NB4 (cell line): ENCODE measurements at regions not wholly inside any gene's neighbourhood (a gene's known extent, or its start where the extent isn't known, plus 50 kb on each side); places are given as distances from the start of the nearest gene placed in this dataset.

Experiments
- DNase-seq: peaks from one replicate; pipeline ENCODE4 v3.0.0; 2010; ENCODE audit warnings: low read depth
- H3K4me3 ChIP-seq: one replicate; pipeline ENCODE4 v1.5.1; 2011; ENCODE audit warnings: mild to moderate bottlenecking, low read depth, low read length, moderate library complexity
- MYC ChIP-seq: IDR thresholded peaks from 2 replicates; pipeline ENCODE4 v1.6.1; 2011; ENCODE audit warnings: low read depth, low read length
- POLR2A ChIP-seq: IDR thresholded peaks from 2 replicates; pipeline ENCODE4 v1.6.1; 2011; ENCODE audit warnings: mild to moderate bottlenecking; ENCODE audit not compliant: insufficient read length; ENCODE audit errors: extremely low read depth
- TF ChIP-seq, protein P1 (sequence below): IDR thresholded peaks from 2 replicates; pipeline ENCODE4 v1.6.1; 2011; ENCODE audit warnings: low read depth, low read length
- TF ChIP-seq, protein P2 (sequence below): IDR thresholded peaks from one replicate; pipeline ENCODE4 v1.5.1; 2012; ENCODE audit warnings: low read depth, low read length

DNA sequence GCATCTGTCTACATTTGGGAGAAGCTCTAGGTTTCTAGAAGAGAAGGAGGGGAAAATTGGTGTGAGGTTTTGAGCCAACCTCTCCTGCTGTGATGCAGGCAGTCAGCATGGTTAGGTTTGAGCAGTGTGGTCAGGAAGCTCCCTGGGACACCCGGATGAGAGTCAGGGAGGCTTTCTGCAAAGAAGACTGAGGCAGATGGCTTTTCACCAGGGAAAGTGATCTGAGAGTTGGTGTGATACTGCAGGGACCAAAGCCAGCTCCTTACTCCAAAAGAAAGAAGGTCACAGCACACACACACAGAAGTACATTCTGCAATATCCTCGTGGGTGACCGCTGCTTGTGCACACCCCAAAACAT is 75.8 kb upstream of the BCL11A start:
- peak; percentile 85 for DNase-seq
- TF ChIP-seq, protein P1, sequence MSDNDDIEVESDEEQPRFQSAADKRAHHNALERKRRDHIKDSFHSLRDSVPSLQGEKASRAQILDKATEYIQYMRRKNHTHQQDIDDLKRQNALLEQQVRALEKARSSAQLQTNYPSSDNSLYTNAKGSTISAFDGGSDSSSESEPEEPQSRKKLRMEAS, result no peak
- no peak for TF ChIP-seq MYC

DNA sequence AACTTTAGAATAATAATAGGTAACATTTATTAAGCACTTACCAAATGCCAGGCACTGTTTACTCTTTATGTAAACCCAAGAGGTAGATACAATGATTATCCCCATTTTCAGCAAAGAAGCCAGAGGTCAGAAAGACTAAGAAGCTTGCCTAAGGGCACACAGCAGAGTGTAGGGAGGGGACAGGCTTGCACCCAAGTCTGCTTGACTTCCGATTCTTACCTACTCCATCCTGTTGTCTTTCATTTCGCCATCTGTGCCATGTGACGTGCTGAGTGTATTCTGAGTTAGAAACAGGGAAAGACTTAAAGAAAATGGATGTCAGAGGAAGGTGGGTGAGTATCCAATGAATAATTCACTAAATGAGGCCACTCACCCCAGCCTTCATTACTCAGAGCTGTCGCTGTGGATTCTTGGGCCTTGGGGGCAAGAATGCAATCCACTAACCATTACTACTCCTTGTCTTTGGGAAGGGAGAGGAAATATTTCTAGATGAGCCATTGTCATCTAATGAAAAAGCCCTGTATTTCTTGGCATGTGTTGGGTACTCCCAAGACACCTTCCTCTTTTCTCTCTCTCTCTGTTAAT is 76.4 kb upstream of the BCL11A start:
- H3K4me3 ChIP-seq, result peak overlapping the region; percentile 30
- TF ChIP-seq, protein P1, result no peak
- TF ChIP-seq, protein P2, sequence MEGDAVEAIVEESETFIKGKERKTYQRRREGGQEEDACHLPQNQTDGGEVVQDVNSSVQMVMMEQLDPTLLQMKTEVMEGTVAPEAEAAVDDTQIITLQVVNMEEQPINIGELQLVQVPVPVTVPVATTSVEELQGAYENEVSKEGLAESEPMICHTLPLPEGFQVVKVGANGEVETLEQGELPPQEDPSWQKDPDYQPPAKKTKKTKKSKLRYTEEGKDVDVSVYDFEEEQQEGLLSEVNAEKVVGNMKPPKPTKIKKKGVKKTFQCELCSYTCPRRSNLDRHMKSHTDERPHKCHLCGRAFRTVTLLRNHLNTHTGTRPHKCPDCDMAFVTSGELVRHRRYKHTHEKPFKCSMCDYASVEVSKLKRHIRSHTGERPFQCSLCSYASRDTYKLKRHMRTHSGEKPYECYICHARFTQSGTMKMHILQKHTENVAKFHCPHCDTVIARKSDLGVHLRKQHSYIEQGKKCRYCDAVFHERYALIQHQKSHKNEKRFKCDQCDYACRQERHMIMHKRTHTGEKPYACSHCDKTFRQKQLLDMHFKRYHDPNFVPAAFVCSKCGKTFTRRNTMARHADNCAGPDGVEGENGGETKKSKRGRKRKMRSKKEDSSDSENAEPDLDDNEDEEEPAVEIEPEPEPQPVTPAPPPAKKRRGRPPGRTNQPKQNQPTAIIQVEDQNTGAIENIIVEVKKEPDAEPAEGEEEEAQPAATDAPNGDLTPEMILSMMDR, result no peak
- TF ChIP-seq POLR2A (no peak), MYC (no peak)
- DNase-seq, result peak; percentile 88

More for the DNA sequence above, 75.8 kb upstream of the BCL11A start:
- H3K4me3 ChIP-seq, result peak overlapping the region; percentile 30

DNA sequence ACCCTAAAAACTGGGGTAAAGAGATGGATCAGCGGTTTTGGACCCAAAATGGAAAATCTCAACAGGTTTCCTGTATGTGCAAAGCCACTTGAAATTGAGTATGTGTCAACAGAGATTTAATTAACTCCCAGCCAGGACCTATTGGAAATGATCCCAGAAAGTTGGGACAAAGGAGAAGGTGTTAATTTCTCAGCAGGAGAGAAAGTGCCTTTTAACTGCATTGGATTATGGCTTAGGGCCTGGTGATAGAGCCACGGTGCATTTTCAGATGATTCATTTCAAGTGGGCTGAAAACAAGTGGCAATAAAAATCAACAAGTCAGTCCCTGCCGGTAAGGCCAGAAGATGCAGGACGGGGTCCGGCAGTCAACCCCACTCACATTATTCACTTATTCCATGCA is 80.2 kb upstream of the BCL11A start:
- H3K4me3 ChIP-seq, result no peak overlapping the region
- TF ChIP-seq, protein P2, result no peak
- TF ChIP-seq MYC (no peak), POLR2A (no peak)
- TF ChIP-seq, protein P1, result no peak
- no peak for DNase-seq

DNA sequence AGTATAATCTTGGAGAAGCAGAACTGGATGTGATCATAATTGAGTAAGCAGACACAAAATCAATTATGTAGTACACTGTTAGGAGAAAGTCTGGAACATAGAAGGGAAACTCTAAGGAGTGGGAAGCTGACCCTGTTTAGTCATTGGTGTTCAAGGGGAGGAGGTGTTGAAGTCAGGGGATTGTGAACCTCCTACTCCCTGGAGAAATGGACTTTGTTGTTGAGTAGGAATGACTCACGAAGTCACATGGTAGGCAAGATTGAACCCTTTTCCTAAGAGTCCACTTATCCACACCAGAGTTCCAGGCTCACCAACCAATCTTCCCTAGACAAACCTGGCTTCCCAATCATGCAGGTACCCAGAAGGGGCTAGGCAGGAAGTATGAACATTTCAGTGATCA is 81.0 kb upstream of the BCL11A start:
- TF ChIP-seq, protein P1, result no peak
- TF ChIP-seq POLR2A, result no peak
- no peak for TF ChIP-seq MYC
- TF ChIP-seq, protein P2, result no peak
- no peak overlapping the region for H3K4me3 ChIP-seq
- DNase-seq, result no peak

DNA sequence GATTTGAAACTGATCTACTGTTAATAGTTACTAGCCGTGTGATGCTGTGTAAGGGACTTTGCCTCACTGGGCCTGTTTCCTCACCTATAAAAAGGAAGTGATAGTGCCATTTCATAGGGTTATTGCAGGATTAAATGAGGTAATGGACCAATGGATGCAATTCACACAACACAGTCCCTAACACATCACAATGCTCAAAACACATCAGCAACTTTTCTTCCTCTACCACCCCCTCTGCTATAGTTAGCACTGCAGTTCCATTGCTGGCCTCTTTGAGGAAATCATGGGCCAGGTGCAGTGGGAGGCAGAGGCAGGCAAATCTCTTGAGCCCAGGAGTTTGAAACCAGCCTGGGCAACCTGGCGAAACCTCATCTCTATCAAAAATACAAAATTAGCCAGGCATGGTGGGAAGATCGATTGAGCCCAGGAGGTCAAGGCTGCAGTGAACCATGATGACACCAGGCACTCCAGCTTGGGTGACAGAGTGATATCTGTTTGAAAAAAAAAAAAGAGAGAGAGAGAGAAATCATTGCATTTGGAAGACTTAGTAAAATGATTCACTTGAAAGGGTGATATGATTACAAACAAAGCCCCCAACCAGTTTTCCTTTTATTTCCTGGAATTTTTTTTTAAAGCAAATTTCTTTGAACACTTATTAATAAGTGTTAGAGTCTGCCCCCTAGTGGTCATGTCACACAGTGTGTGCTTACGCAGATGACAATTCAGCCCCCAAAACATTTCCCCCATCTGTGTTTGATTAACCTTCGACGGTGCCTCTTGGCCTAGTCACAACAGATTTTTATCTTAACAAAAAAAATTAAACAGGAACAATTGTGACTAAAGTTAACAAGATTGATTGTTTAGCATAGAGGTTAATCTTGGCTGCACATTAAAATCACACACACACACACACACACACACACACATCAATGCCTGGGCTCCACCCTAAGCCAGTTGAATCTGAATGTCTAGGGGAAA is 88.6 kb upstream of the BCL11A start:
- peak; percentile 72 for DNase-seq
- TF ChIP-seq, protein P1, result no peak
- TF ChIP-seq, protein P2, result peak; percentile 82
- TF ChIP-seq POLR2A (no peak), MYC (no peak)
- no peak overlapping the region for H3K4me3 ChIP-seq

DNA sequence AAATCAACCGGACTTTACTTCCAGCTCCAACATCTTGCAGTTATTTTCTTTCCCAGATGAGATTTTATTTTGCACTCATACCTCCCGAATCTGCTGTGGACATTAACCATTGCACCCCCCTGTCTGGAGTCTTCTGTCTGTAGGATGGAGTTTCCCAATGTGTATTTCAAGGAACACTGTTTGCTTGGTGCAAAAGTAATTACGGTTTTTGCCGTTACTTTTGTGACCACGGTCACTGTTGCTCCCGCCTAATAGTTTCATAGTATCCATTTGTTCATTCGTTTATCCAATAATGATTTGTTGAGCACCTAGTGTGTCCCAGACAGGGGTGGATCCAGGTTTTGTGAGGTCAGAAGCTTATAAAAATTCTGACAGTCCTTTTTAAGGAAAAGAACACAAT is 90.3 kb upstream of the BCL11A start:
- TF ChIP-seq, protein P2, result no peak
- TF ChIP-seq POLR2A (no peak), MYC (no peak)
- TF ChIP-seq, protein P1, result no peak
- H3K4me3 ChIP-seq, result no peak overlapping the region
- DNase-seq, result no peak
